SK-N-SH (cell line): ENCODE measurements at regions not wholly inside any gene's neighbourhood (a gene's known extent, or its start where the extent isn't known, plus 50 kb on each side); places are given as distances from the start of the nearest gene placed in this dataset.
A peak's percentile ranks its signal among the peaks of the same experiment; 100 is the strongest.

ENCODE experiments used
- CTCF ChIA-PET: fragments of 300-600, 350-600 bp; formaldehyde crosslinking; extraction: SDS; loops from one replicate; lab custom pipeline; 2021; lab: Yijun Ruan, JAX
- POLR2A ChIA-PET: fragments of 350-600 bp; sonication (Branson Sonifier 250); formaldehyde crosslinking; extraction: SDS; loops from one replicate; lab custom pipeline; 2020; ENCODE audit warnings: antibody characterized with exemption, inconsistent platforms; lab: Yijun Ruan, JAX
- DNase-seq: peaks from one replicate; pipeline ENCODE4 v3.0.0; 2012
- H2AFZ ChIP-seq: fragments of 200-600 bp; sonication (generic); 2 replicates; pipeline ENCODE4 v1.8.1; 2016; ENCODE audit warnings: antibody characterized with exemption, mild to moderate bottlenecking, low read depth
- H3F3A ChIP-seq: fragments of 200-600 bp; sonication (generic); replicated peaks from 2 replicates; pipeline ENCODE3; 2016; ENCODE audit warnings: antibody characterized with exemption, mild to moderate bottlenecking; ENCODE audit not compliant: insufficient read depth
- H3K27ac ChIP-seq, 2 experiments: fragments of 200-500 bp in 1 of 2; fragments of 200-600 bp in 1 of 2; sonication (Bioruptor generic) in 1 of 2; sonication (generic), shearing (Covaris generic) in 1 of 2; 2 replicates each; pipeline versions ENCODE4 v1.5.1 to v1.6.1; 2014 to 2016; ENCODE audit warnings: low read depth in 2 of 2, inconsistent platforms in 1 of 2, low read length in 1 of 2, mild to moderate bottlenecking in 1 of 2, mixed read lengths in 1 of 2
- H3K27me3 ChIP-seq: fragments of 200-600 bp; sonication (generic), shearing (Covaris generic); 2 replicates; pipeline ENCODE4 v1.6.1; 2016; ENCODE audit warnings: mixed run types; ENCODE audit not compliant: insufficient read depth
- H3K36me3 ChIP-seq, 2 experiments: fragments of 200-500 bp in 1 of 2; fragments of 200-600 bp in 1 of 2; sonication (Bioruptor generic) in 1 of 2; sonication (generic) in 1 of 2; replicated peaks in 1 of 2; 2 replicates each; pipeline versions ENCODE3 to v1.5.1; 2014 to 2016; ENCODE audit warnings: low read length in 1 of 2, mild to moderate bottlenecking in 1 of 2; ENCODE audit not compliant: insufficient read depth in 2 of 2, control insufficient read depth in 1 of 2
- H3K4me1 ChIP-seq, 2 experiments: fragments of 200-500 bp in 1 of 2; fragments of 200-600 bp in 1 of 2; sonication (Bioruptor generic) in 1 of 2; sonication (generic), shearing (Covaris generic) in 1 of 2; 2 replicates each; pipeline versions ENCODE4 v1.5.1 to v1.6.1; 2014 to 2016; ENCODE audit warnings: low read depth in 1 of 2, low read length in 1 of 2, mixed run types in 1 of 2; ENCODE audit not compliant: insufficient read depth in 2 of 2, control insufficient read depth in 1 of 2
- H3K4me2 ChIP-seq: fragments of 200-600 bp; sonication (generic), shearing (Covaris generic); 2 replicates; pipeline ENCODE4 v1.6.1; 2017; ENCODE audit warnings: mixed run types
- H3K4me3 ChIP-seq, 2 experiments: fragments of 200-500 bp in 1 of 2; fragments of 200-600 bp in 1 of 2; sonication (Bioruptor generic) in 1 of 2; sonication (generic), shearing (Covaris generic) in 1 of 2; 2 replicates each; pipeline versions ENCODE4 v1.5.1 to v1.8.1; 2014 to 2016; ENCODE audit warnings: low read depth in 2 of 2, inconsistent platforms in 1 of 2, low read length in 1 of 2, mild to moderate bottlenecking in 1 of 2, mixed read lengths in 1 of 2, moderate library complexity in 1 of 2
- H3K79me2 ChIP-seq: fragments of 200-600 bp; sonication (generic); 2 replicates; pipeline ENCODE4 v1.8.1; 2017; ENCODE audit warnings: mild to moderate bottlenecking; ENCODE audit not compliant: insufficient read depth
- H3K9ac ChIP-seq: fragments of 200-600 bp; sonication (generic); 2 replicates; pipeline ENCODE4 v1.6.1; 2017; ENCODE audit warnings: mixed run types
- H3K9me2 ChIP-seq: fragments of 200-600 bp; sonication (generic); 2 replicates; pipeline ENCODE4 v1.6.1; 2017; ENCODE audit warnings: mixed run types
- H3K9me3 ChIP-seq: fragments of 200-600 bp; sonication (generic); 2 replicates; pipeline ENCODE4 v1.6.1; 2017; ENCODE audit warnings: mixed run types, mild to moderate bottlenecking, moderate library complexity
- H4K20me1 ChIP-seq: fragments of 200-600 bp; sonication (generic); 2 replicates; pipeline ENCODE4 v1.6.1; 2017; ENCODE audit warnings: mild to moderate bottlenecking, mixed run types; ENCODE audit not compliant: insufficient read depth
- CHD2 ChIP-seq: fragments of 150-350 bp; IDR thresholded peaks from 2 replicates; pipeline ENCODE4 v1.6.1; 2018; ENCODE audit warnings: low read length; ENCODE audit not compliant: partially characterized antibody
- ELF1 ChIP-seq: IDR thresholded peaks from 2 replicates; pipeline ENCODE4 v1.4.0; 2012
- EP300 ChIP-seq, 2 experiments: IDR thresholded peaks; 2 replicates each; pipeline versions ENCODE4 v1.4.0 to v1.6.1; 2012; ENCODE audit warnings: borderline replicate concordance in 1 of 2, low read depth in 1 of 2, low read length in 1 of 2
- FOSL2 ChIP-seq: IDR thresholded peaks from 2 replicates; pipeline ENCODE4 v1.4.0; 2012; ENCODE audit warnings: low read depth, mild to moderate bottlenecking, moderate library complexity, borderline replicate concordance
- FOXM1 ChIP-seq: IDR thresholded peaks from 2 replicates; pipeline ENCODE4 v1.4.0; 2012; ENCODE audit warnings: low read depth, mild to moderate bottlenecking
- GABPA ChIP-seq: IDR thresholded peaks from 2 replicates; pipeline ENCODE4 v1.4.0; 2012; ENCODE audit warnings: low read depth, mild to moderate bottlenecking
- JUND ChIP-seq: IDR thresholded peaks from 2 replicates; pipeline ENCODE4 v1.4.0; 2012
- MEF2A ChIP-seq: IDR thresholded peaks from 2 replicates; pipeline ENCODE4 v1.4.0; 2012; ENCODE audit warnings: low read depth, borderline replicate concordance
- MXI1 ChIP-seq: IDR thresholded peaks from 2 replicates; pipeline ENCODE4 v1.6.1; 2012; ENCODE audit warnings: mild to moderate bottlenecking, low read depth, low read length, improper control_type of control experiment
- NFIC ChIP-seq: IDR thresholded peaks from 2 replicates; pipeline ENCODE4 v1.4.0; 2012; ENCODE audit warnings: borderline replicate concordance
- NRF1 ChIP-seq: IDR thresholded peaks from 2 replicates; pipeline ENCODE4 v1.6.1; 2012; ENCODE audit warnings: low read depth, mild to moderate bottlenecking, low read length
- POLR2AphosphoS5 ChIP-seq: IDR thresholded peaks from 2 replicates; pipeline ENCODE4 v1.6.1; 2012; ENCODE audit warnings: low read depth, low read length
- RAD21 ChIP-seq: IDR thresholded peaks from 2 replicates; pipeline ENCODE4 v1.6.1; 2012; ENCODE audit warnings: mild to moderate bottlenecking, low read length
- RCOR1 ChIP-seq: fragments of 150-350 bp; IDR thresholded peaks from 2 replicates; pipeline ENCODE4 v1.6.1; 2017; ENCODE audit warnings: antibody characterized with exemption, low read length
- RFX5 ChIP-seq: IDR thresholded peaks from 2 replicates; pipeline ENCODE4 v1.6.1; 2012; ENCODE audit warnings: mild to moderate bottlenecking, improper control_type of control experiment, low read length
- RXRA ChIP-seq: IDR thresholded peaks from 2 replicates; pipeline ENCODE4 v1.4.0; 2012; ENCODE audit warnings: low read depth, mild to moderate bottlenecking, borderline replicate concordance
- SMC3 ChIP-seq: IDR thresholded peaks from 2 replicates; pipeline ENCODE4 v1.6.1; 2012; ENCODE audit warnings: low read depth, low read length, improper control_type of control experiment
- TAF1 ChIP-seq: IDR thresholded peaks from 2 replicates; pipeline ENCODE4 v1.6.1; 2012; ENCODE audit warnings: low read depth, mild to moderate bottlenecking, low read length, moderate library complexity, borderline replicate concordance
- TCF12 ChIP-seq: IDR thresholded peaks from 2 replicates; pipeline ENCODE4 v1.4.0; 2012
- TEAD4 ChIP-seq: IDR thresholded peaks from 2 replicates; pipeline ENCODE4 v1.4.0; 2012; ENCODE audit warnings: mild to moderate bottlenecking, borderline replicate concordance; ENCODE audit not compliant: insufficient read depth
- WGBS: methylation state at CpG from one replicate; pipeline ENCODE4 v1.1.6; 2017; ENCODE audit warnings: low lambda C conversion rate; 5-methylcytosine and 5-hydroxymethylcytosine counted together
- TF ChIP-seq, protein P1 (sequence below): IDR thresholded peaks from 2 replicates; pipeline ENCODE4; 2012
- TF ChIP-seq, protein P2 (sequence below): IDR thresholded peaks from 2 replicates; pipeline ENCODE4 v1.4.0; 2012; ENCODE audit warnings: low read depth
- TF ChIP-seq, protein P3 (sequence below): fragments of 200-600 bp; sonication (generic); IDR thresholded peaks from 2 replicates; pipeline ENCODE4 v1.6.1; 2017; ENCODE audit warnings: antibody characterized with exemption, mild to moderate bottlenecking, moderate library complexity
- TF ChIP-seq, protein P4 (sequence below): IDR thresholded peaks from 2 replicates; pipeline ENCODE4 v1.6.1; 2012; ENCODE audit warnings: mild to moderate bottlenecking, low read depth, low read length, moderate library complexity
- TF ChIP-seq, protein P5 (sequence below): fragments of 150-350 bp; IDR thresholded peaks from 2 replicates; pipeline ENCODE4 v1.6.1; 2016; ENCODE audit warnings: mild to moderate bottlenecking, low read depth, low read length
- TF ChIP-seq, protein P6 (sequence below): IDR thresholded peaks from 2 replicates; pipeline ENCODE4 v1.4.0; 2012; ENCODE audit warnings: low read depth, borderline replicate concordance

DNA sequence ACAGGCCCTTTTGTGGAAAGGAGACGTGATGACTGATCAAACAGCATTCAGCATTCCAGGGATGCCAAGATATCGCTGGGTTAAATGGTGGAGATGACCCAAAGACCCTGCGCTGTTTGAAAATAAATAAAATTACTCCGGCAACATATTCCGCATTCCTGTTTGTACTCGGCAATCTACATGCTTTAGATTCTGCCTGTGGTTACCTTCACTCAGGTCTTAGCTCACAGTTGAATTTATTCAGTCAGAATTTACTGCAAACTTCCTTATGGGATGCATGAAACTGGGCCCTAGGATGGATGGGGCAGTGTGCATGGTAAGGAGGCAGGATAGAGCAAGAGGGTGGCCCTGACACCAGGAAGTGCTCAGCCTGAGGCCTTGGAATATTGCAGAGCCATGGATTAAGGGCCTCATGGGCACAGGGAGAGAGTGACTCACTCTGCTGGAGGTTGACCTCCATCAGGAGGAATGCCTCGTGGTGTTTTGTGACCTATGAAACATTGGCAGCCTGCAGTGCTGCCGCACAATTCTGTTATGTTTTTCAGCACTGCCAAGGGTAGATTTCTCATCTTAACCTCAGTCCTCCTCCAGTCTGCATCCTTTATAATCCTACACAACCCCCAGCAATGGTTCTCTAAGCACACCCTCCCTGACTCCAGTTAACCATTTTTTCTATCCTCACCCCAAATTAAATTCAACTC is 321.4 kb downstream of the IRS1 start:
- Histone ChIP-seq H3K9me2 (no peaks in the 10 kb centered on the region), H3K79me2 (no peaks in the 10 kb centered on the region), H3F3A (peaks cover 25% of the 10 kb centered on the region), H3K27ac (peak overlapping the region; percentile 18 to 68; a peak in 3 of 4 replicates), H3K4me1 (peaks cover 0 to 22% of the 10 kb centered on the region in 2 experiments; a peak in 3 of 4 replicates), H4K20me1 (no peaks in the 10 kb centered on the region), H3K4me2 (0 out of 2 replicates have a peak overlapping the region, but pooled peaks have one; percentile 40), H3K4me3 (no peak overlapping the region), H2AFZ (peak overlapping the region; percentile 60), H3K9me3 (no peaks in the 10 kb centered on the region), H3K36me3 (no peaks in the 10 kb centered on the region), H3K9ac (peak overlapping the region; percentile 32; the same call in 1 of the 2 replicates), H3K27me3 (no peaks in the 10 kb centered on the region)
- POLR2A ChIA-PET = no interaction called here
- no peak for DNase-seq
- CTCF ChIA-PET = interaction anchor here (1.3 kb wide), 1 partner anchor 474 kb away, joined by 3 read pairs; no protein-coding TSS in a partner anchor
- WGBS = 42% methylated on average over 8 of the region's 8 CpGs
- TF ChIP-seq GABPA (no peak), RCOR1 (no peak), TEAD4 (peak; percentile 18; the same call in 1 of the 2 replicates), POLR2AphosphoS5 (no peak), FOSL2 (peak; percentile 88), TCF12 (peak; percentile 52), NRF1 (no peak), RXRA (peak; percentile 84; the same call in 1 of the 2 replicates), CHD2 (no peak), ELF1 (peak; percentile 82), SMC3 (no peak), MXI1 (no peak), EP300 (IDR thresholded peaks at IDR 0.05; ENCODE audit: borderline replicate concordance in 1 of 2, low read depth in 1 of 2, low read length in 1 of 2) (peak in 1 of 2 experiments; percentile 41; a peak in 1 of 4 replicates), TAF1 (peak; percentile 6; the same call in 1 of the 2 replicates), NFIC (peak; percentile 29; the same call in 1 of the 2 replicates), RFX5 (no peak), JUND (peak; percentile 80), RAD21 (no peak), MEF2A (no peak), FOXM1 (no peak)
- TF ChIP-seq, protein P1, sequence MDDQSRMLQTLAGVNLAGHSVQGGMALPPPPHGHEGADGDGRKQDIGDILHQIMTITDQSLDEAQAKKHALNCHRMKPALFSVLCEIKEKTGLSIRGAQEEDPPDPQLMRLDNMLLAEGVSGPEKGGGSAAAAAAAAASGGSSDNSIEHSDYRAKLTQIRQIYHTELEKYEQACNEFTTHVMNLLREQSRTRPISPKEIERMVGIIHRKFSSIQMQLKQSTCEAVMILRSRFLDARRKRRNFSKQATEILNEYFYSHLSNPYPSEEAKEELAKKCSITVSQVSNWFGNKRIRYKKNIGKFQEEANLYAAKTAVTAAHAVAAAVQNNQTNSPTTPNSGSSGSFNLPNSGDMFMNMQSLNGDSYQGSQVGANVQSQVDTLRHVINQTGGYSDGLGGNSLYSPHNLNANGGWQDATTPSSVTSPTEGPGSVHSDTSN = peak; percentile 40; the same call in 1 of the 2 replicates
- TF ChIP-seq, protein P2, sequence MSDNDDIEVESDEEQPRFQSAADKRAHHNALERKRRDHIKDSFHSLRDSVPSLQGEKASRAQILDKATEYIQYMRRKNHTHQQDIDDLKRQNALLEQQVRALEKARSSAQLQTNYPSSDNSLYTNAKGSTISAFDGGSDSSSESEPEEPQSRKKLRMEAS = peak; percentile 94
- TF ChIP-seq, protein P3, sequence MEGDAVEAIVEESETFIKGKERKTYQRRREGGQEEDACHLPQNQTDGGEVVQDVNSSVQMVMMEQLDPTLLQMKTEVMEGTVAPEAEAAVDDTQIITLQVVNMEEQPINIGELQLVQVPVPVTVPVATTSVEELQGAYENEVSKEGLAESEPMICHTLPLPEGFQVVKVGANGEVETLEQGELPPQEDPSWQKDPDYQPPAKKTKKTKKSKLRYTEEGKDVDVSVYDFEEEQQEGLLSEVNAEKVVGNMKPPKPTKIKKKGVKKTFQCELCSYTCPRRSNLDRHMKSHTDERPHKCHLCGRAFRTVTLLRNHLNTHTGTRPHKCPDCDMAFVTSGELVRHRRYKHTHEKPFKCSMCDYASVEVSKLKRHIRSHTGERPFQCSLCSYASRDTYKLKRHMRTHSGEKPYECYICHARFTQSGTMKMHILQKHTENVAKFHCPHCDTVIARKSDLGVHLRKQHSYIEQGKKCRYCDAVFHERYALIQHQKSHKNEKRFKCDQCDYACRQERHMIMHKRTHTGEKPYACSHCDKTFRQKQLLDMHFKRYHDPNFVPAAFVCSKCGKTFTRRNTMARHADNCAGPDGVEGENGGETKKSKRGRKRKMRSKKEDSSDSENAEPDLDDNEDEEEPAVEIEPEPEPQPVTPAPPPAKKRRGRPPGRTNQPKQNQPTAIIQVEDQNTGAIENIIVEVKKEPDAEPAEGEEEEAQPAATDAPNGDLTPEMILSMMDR = no peak
- TF ChIP-seq, protein P4, sequence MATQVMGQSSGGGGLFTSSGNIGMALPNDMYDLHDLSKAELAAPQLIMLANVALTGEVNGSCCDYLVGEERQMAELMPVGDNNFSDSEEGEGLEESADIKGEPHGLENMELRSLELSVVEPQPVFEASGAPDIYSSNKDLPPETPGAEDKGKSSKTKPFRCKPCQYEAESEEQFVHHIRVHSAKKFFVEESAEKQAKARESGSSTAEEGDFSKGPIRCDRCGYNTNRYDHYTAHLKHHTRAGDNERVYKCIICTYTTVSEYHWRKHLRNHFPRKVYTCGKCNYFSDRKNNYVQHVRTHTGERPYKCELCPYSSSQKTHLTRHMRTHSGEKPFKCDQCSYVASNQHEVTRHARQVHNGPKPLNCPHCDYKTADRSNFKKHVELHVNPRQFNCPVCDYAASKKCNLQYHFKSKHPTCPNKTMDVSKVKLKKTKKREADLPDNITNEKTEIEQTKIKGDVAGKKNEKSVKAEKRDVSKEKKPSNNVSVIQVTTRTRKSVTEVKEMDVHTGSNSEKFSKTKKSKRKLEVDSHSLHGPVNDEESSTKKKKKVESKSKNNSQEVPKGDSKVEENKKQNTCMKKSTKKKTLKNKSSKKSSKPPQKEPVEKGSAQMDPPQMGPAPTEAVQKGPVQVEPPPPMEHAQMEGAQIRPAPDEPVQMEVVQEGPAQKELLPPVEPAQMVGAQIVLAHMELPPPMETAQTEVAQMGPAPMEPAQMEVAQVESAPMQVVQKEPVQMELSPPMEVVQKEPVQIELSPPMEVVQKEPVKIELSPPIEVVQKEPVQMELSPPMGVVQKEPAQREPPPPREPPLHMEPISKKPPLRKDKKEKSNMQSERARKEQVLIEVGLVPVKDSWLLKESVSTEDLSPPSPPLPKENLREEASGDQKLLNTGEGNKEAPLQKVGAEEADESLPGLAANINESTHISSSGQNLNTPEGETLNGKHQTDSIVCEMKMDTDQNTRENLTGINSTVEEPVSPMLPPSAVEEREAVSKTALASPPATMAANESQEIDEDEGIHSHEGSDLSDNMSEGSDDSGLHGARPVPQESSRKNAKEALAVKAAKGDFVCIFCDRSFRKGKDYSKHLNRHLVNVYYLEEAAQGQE = no peak
- TF ChIP-seq, protein P5, sequence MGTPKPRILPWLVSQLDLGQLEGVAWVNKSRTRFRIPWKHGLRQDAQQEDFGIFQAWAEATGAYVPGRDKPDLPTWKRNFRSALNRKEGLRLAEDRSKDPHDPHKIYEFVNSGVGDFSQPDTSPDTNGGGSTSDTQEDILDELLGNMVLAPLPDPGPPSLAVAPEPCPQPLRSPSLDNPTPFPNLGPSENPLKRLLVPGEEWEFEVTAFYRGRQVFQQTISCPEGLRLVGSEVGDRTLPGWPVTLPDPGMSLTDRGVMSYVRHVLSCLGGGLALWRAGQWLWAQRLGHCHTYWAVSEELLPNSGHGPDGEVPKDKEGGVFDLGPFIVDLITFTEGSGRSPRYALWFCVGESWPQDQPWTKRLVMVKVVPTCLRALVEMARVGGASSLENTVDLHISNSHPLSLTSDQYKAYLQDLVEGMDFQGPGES = no peak
- TF ChIP-seq, protein P6, sequence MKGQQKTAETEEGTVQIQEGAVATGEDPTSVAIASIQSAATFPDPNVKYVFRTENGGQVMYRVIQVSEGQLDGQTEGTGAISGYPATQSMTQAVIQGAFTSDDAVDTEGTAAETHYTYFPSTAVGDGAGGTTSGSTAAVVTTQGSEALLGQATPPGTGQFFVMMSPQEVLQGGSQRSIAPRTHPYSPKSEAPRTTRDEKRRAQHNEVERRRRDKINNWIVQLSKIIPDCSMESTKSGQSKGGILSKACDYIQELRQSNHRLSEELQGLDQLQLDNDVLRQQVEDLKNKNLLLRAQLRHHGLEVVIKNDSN = peak; percentile 46; the same call in 1 of the 2 replicates
